OCI-LY1 (cell line): ENCODE measurements at regions not wholly inside any gene's neighbourhood (a gene's known extent, or its start where the extent isn't known, plus 50 kb on each side); places are given as distances from the start of the nearest gene placed in this dataset.

Experiments used
- CTCF ChIP-seq: fragments of 200-600 bp; sonication (generic), shearing (Covaris generic); IDR thresholded peaks from 2 replicates; pipeline ENCODE4 v1.5.1; 2017; ENCODE audit warnings: mild to moderate bottlenecking, antibody characterized with exemption, low read length, moderate library complexity, mixed read lengths
- EZH2 ChIP-seq: fragments of 200-600 bp; sonication (generic), shearing (Covaris generic); IDR thresholded peaks from 2 replicates; pipeline ENCODE4 v1.8.0; 2017; ENCODE audit warnings: borderline replicate concordance, mixed run types, mild to moderate bottlenecking, antibody characterized with exemption, low read length, moderate library complexity, mixed read lengths

- TF ChIP-seq CTCF: no peak
- no peak for TF ChIP-seq EZH2
These were observed 254.3 kb upstream of the TNRC6C start for GRCh38 chr17:77704048-77704815.
